Heart left ventricle (tissue), 13 donors: ENCODE measurements at regions not wholly inside any gene's neighbourhood (a gene's known extent, or its start where the extent isn't known, plus 50 kb on each side); places are given as distances from the start of the nearest gene placed in this dataset.
"Not testable (repeated sequence)": the region's sequence is repeated elsewhere in the genome, so short reads cannot be mapped to it uniquely, and the experiment has no call there.

ENCODE experiments used
- POLR2A ChIP-seq, 2 donors: fragments of 450-650 bp; IDR thresholded peaks; one replicate each; pipeline ENCODE4 v1.6.1; 2017; ENCODE audit warnings: antibody characterized with exemption in 2 of 2, mild to moderate bottlenecking in 2 of 2, moderate library complexity in 2 of 2
- TF ChIP-seq, protein P1 (sequence below), 12 donors: fragments of 200-600 bp; sonication (generic) in 4 of 12; IDR thresholded peaks; one replicate each; pipeline versions ENCODE4 v1.5.0 to v1.8.0; 2018 to 2022; ENCODE audit warnings: antibody characterized with exemption in 12 of 12, mild to moderate bottlenecking in 5 of 12
- donor health status: ischemic (EF 13 %, LVEDD 7.1; RV severe dilation, severe dysfunction).
- donor health status: DM: no; HTN: yes; CAD: no.
- donor health status: DM: no; HTN: no; CAD: no.
- donor health status: ischemic (EF 25% LVEDD 6.9; RV normal size, moderate dysfunction).
- donor health status: ischemic (EF 25% LVEDD 5.7; RV mildly dilated, moderate dysfunction).
- donor health status: ischemic (EF 35%, LVEDD 5.7; RV mildly dilated, moderate dysfunction).
- donor health status: nonischemic (EF 11% LVEDD 7.7; RV severe dilation, severe dysfunction).
- donor health status: DM: yes; HTN: yes; CAD: no.
- donor health status: PGD.
- donor health status: ischemic (EF 29% LVEDD 5.4; RV normal size, mild dysfunction).
- donor health status: nonischemic (EF 23%, LVEDD 6.1; RV moderate dilation, normal function).

DNA sequence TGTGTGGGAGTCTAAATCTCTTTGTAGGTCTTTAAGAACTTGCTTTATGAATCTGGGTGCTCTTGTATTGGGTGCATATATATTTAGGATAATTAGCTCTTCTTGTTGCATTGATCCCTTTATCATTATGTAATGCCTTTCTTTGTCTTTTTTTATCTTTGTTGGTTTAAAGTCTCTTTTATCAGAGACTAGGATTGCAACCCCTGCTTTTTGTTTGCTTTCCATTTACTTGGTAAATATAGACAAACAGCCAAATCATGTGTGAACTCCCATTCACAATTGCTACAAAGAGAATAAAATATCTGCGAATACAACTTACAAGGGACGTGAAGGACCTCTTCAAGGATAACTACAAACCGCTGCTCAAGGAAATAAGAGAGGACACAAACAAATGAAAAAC lies 198.2 kb upstream of the APCDD1 start:
- TF ChIP-seq, protein P1, sequence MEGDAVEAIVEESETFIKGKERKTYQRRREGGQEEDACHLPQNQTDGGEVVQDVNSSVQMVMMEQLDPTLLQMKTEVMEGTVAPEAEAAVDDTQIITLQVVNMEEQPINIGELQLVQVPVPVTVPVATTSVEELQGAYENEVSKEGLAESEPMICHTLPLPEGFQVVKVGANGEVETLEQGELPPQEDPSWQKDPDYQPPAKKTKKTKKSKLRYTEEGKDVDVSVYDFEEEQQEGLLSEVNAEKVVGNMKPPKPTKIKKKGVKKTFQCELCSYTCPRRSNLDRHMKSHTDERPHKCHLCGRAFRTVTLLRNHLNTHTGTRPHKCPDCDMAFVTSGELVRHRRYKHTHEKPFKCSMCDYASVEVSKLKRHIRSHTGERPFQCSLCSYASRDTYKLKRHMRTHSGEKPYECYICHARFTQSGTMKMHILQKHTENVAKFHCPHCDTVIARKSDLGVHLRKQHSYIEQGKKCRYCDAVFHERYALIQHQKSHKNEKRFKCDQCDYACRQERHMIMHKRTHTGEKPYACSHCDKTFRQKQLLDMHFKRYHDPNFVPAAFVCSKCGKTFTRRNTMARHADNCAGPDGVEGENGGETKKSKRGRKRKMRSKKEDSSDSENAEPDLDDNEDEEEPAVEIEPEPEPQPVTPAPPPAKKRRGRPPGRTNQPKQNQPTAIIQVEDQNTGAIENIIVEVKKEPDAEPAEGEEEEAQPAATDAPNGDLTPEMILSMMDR (IDR thresholded peaks at IDR 0.05): not testable (repeated sequence)
- not testable (repeated sequence) for TF ChIP-seq POLR2A (IDR thresholded peaks at IDR 0.05)
